ENCODE measurements at regions not wholly inside any gene's neighbourhood (a gene's known extent, or its start where the extent isn't known, plus 50 kb on each side); places are given as distances from the start of the nearest gene placed in this dataset.

DNA sequence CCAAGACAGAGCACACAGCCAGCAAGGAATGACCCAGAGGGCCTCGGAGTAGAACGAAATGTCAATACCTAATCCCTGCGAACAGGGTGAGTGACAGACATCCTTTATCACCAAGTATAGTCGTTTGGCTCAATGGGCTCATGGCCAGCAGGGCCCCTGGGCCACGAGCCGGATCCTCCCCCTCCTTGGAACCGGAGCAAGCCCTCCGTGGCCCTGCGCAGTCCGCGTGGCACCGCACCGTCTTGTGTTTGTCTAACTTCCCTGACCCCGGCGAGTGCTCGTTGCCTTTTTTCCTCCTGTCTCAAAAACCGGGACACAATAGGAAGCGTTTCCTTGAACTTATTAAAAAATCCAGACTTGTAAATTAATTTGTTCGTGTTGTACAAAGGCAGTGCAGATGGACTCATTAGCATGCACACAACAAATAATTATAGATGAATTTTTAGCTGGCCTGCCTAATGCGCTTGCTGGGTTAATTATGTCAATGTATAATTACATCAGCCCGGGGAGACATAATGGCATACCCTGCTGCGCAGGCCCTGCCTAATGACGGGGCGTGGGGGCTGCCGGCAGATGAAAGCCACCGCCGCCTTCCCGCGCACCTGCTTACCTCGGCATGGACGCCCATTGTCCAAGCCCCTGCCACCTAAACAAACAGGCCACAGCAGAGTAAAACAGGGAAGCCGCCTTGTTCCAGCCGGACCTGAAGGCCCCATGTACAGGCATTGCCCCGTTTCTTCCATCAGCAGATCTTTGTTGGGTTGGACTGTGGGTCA is 81.6 kb downstream of the PHETA1 start:
- ATAC-seq (no peak), DNase-seq (no peak)
- Mint-ChIP-seq H3K27ac (no peak overlapping the region), H3K27me3 (peaks cover 33% of the 10 kb centered on the region), H3K4me3 (no peak overlapping the region), H3K4me1 (no peaks in the 10 kb centered on the region), H3K36me3 (ENCODE audit: low read depth) (no peaks in the 10 kb centered on the region)
- no peaks in the 10 kb centered on the region for H3K9me3 ChIP-seq (ENCODE audit: control insufficient read depth, low read length, poor library complexity, severe bottlenecking)

- H3K4me1 Mint-ChIP-seq = no peaks in the 10 kb centered on the region
- ATAC-seq = no peak
These were observed 83.7 kb downstream of the PHETA1 start for GRCh38 chr12:111285200-111285599.

DNA sequence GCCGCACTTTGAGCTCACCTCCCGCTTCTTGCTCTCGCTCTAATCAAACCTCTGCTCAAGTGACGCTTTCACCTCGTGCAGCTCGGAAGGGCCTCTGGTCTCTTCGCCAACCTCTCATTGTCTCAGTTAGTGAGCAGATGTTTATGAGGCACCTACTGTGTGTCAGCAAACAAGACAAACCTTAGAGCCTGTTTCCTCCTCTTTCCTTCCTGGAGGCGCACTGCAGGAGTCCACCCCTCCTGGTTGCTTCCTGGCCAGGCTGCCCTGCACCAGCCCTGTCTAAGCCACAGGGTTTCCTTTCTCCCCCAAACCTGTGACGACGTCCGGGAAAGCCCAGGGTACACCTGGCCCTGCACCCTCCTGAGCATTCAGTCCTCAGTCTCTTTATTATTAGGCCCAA is 84.2 kb downstream of the PHETA1 start:
- ATAC-seq (no peak), DNase-seq (no peak)
- no peaks in the 10 kb centered on the region for H3K4me1 Mint-ChIP-seq
- H3K27me3 Mint-ChIP-seq = peaks cover 24% of the 10 kb centered on the region
- no peak overlapping the region for H3K27ac Mint-ChIP-seq
- H3K9me3 ChIP-seq (ENCODE audit: control insufficient read depth, low read length, poor library complexity, severe bottlenecking) = no peaks in the 10 kb centered on the region
- no peak overlapping the region for H3K4me3 Mint-ChIP-seq
- H3K36me3 Mint-ChIP-seq (ENCODE audit: low read depth) = no peaks in the 10 kb centered on the region

More at GRCh38 chr12:111285200-111285599, 83.7 kb downstream of the PHETA1 start:
- peaks cover 25% of the 10 kb centered on the region for H3K27me3 Mint-ChIP-seq
- no peak overlapping the region for H3K4me3 Mint-ChIP-seq
- H3K36me3 Mint-ChIP-seq (ENCODE audit: low read depth) = no peaks in the 10 kb centered on the region
- no peaks in the 10 kb centered on the region for H3K9me3 ChIP-seq (ENCODE audit: control insufficient read depth, low read length, poor library complexity, severe bottlenecking)
- DNase-seq = no peak
- H3K27ac Mint-ChIP-seq = no peak overlapping the region

- Mint-ChIP-seq H3K27me3 (peaks cover 27% of the 10 kb centered on the region), H3K27ac (no peak overlapping the region), H3K4me3 (no peak overlapping the region), H3K36me3 (ENCODE audit: low read depth) (no peaks in the 10 kb centered on the region), H3K4me1 (no peaks in the 10 kb centered on the region)
- DNase-seq = no peak
- no peak for ATAC-seq
- no peaks in the 10 kb centered on the region for H3K9me3 ChIP-seq (ENCODE audit: control insufficient read depth, low read length, poor library complexity, severe bottlenecking)
These were observed 84.9 kb downstream of the PHETA1 start for GRCh38 chr12:111283966-111284365.

DNA sequence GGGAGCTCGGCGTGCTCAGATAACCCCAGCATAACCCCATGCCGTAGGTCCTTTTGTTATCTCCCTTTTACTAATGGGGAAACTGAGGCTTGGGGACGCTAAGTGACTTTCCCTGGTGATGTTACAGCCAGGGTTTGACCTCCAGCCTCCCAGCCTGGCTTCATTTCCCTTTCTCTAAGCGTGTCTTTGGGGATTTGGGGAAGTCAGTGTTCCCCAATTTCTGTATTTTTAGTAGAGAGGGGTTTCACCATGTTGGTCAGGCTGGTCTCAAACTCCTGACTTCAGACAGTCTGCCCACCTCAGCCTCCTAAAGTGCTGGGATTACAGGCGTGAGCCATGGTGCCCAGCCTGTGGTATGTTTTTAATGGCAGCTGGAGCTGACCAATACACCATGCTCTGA is 85.4 kb downstream of the PHETA1 start:
- ATAC-seq = no peak
- DNase-seq = no peak
- no peaks in the 10 kb centered on the region for H3K4me1 Mint-ChIP-seq
- H3K4me3 Mint-ChIP-seq = no peak overlapping the region
- no peaks in the 10 kb centered on the region for H3K9me3 ChIP-seq (ENCODE audit: control insufficient read depth, low read length, poor library complexity, severe bottlenecking)
- peaks cover 31% of the 10 kb centered on the region for H3K27me3 Mint-ChIP-seq
- H3K36me3 Mint-ChIP-seq (ENCODE audit: low read depth) = no peaks in the 10 kb centered on the region
- H3K27ac Mint-ChIP-seq = no peak overlapping the region

GRCh38 chr12:111277570-111277969 is 91.3 kb downstream of the PHETA1 start:
- H3K9me3 ChIP-seq (ENCODE audit: control insufficient read depth, low read length, poor library complexity, severe bottlenecking) = no peaks in the 10 kb centered on the region
- ATAC-seq = no peak
- H3K36me3 Mint-ChIP-seq (ENCODE audit: low read depth) = no peaks in the 10 kb centered on the region
- no peaks in the 10 kb centered on the region for H3K4me1 Mint-ChIP-seq
- no peak for DNase-seq
- H3K27ac Mint-ChIP-seq = no peak overlapping the region
- no peak overlapping the region for H3K4me3 Mint-ChIP-seq
- peaks cover 22% of the 10 kb centered on the region for H3K27me3 Mint-ChIP-seq

GRCh38 chr12:111276146-111276545 is 92.7 kb downstream of the PHETA1 start:
- ATAC-seq = no peak
- H3K27me3 Mint-ChIP-seq = peaks cover 25% of the 10 kb centered on the region
- H3K9me3 ChIP-seq (ENCODE audit: control insufficient read depth, low read length, poor library complexity, severe bottlenecking) = no peaks in the 10 kb centered on the region

GRCh38 chr12:111275308-111275707 is 93.6 kb downstream of the PHETA1 start:
- no peaks in the 10 kb centered on the region for H3K9me3 ChIP-seq (ENCODE audit: control insufficient read depth, low read length, poor library complexity, severe bottlenecking)
- Mint-ChIP-seq H3K4me1 (no peaks in the 10 kb centered on the region), H3K4me3 (no peak overlapping the region), H3K36me3 (ENCODE audit: low read depth) (no peaks in the 10 kb centered on the region), H3K27ac (no peak overlapping the region), H3K27me3 (peaks cover 33% of the 10 kb centered on the region)
- DNase-seq (no peak), ATAC-seq (no peak)

More at GRCh38 chr12:111276146-111276545, 92.7 kb downstream of the PHETA1 start:
- Mint-ChIP-seq H3K36me3 (ENCODE audit: low read depth) (no peaks in the 10 kb centered on the region), H3K4me3 (no peak overlapping the region), H3K4me1 (no peaks in the 10 kb centered on the region), H3K27ac (no peak overlapping the region)
- DNase-seq = no peak

DNA sequence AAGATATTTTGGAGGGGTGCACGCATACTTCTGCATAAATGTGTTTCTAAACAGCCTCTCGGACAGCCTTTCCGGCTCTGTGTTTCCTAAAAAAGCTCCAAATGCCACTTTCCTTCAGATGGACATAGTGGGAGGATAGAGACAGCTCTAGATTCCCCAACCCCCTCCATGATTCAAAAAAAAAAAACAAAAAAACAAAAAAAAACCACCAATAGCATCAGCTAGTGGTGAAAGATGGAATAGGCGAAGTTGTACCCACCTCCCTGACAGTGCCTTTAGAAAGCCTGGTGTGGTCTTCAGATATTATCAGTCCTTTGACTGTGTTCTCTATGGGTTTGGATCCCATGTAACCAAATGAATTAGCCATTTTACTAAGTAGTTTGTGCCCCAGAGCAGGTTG is 94.1 kb downstream of the PHETA1 start:
- H3K27ac Mint-ChIP-seq = no peak overlapping the region
- no peaks in the 10 kb centered on the region for H3K9me3 ChIP-seq (ENCODE audit: control insufficient read depth, low read length, poor library complexity, severe bottlenecking)
- H3K36me3 Mint-ChIP-seq (ENCODE audit: low read depth) = no peaks in the 10 kb centered on the region
- DNase-seq (no peak), ATAC-seq (no peak)
- no peaks in the 10 kb centered on the region for H3K4me1 Mint-ChIP-seq
- no peak overlapping the region for H3K4me3 Mint-ChIP-seq
- peaks cover 38% of the 10 kb centered on the region for H3K27me3 Mint-ChIP-seq

DNA sequence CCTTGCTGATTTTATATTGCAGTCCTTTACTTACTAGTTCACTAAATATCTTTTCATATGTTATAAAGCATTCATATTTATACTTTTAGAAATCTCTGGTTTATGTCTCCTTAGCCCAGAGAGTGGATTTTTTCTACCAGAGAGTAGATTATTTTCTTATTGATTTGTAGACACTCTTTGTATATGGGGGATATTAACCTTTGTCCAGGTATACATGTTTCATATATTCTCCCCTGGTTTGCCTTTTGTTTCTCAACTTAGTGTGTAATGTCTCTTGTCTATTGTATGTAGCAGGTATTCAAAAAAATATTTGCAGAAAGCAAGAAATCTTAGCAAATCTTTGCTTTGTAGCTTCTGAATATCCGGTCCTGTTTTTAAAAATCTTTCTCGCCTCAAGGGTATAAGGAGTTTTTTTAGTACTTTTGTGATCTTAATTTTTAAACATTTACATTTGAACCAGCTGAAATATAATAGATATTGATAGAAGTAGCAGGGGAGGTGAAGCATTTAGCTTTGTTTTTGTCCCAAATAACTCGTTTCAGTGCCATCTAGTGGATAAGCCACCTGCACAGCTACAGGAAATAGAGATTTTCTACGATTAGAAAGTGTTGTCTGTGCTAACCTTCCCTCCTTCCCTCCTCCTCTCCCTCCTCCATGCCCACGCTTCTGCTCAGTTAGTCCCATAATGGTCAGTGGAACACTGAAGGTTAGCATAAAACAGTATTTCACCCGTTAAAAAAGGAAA is 97.0 kb downstream of the PHETA1 start:
- Mint-ChIP-seq H3K36me3 (ENCODE audit: low read depth) (no peaks in the 10 kb centered on the region), H3K27ac (no peak overlapping the region), H3K27me3 (peaks cover 26% of the 10 kb centered on the region), H3K4me3 (no peak overlapping the region), H3K4me1 (peaks cover 2% of the 10 kb centered on the region)
- DNase-seq = no peak
- no peak for ATAC-seq
- no peaks in the 10 kb centered on the region for H3K9me3 ChIP-seq (ENCODE audit: control insufficient read depth, low read length, poor library complexity, severe bottlenecking)

DNA sequence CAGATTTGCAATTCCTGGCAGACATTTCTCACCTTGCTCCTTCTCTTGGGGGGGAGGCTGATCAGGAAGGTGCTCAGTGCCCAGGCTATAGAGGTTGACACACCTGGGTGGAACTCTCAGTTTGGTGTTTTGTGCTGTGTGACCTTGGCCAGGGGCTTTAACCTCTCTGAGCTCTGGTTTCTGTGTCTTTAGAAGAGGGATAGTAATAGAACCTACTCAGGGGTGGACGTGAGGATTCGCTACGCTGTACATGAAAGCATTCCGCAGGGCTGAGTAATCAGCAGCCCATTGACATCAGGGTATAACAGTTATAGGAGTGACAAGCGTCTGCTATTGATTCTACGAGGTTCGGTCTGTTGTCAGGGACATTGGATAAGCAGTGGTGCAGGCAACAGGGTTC is 98.1 kb downstream of the PHETA1 start:
- H3K27ac Mint-ChIP-seq = no peak overlapping the region
- ATAC-seq (no peak), DNase-seq (no peak)
- no peaks in the 10 kb centered on the region for H3K36me3 Mint-ChIP-seq (ENCODE audit: low read depth)
- H3K4me1 Mint-ChIP-seq = peaks cover 2% of the 10 kb centered on the region
- H3K9me3 ChIP-seq (ENCODE audit: control insufficient read depth, low read length, poor library complexity, severe bottlenecking) = no peaks in the 10 kb centered on the region
- H3K4me3 Mint-ChIP-seq = no peak overlapping the region
- H3K27me3 Mint-ChIP-seq = peaks cover 26% of the 10 kb centered on the region

- H3K4me1 Mint-ChIP-seq = peaks cover 2% of the 10 kb centered on the region
- DNase-seq = no peak
- no peaks in the 10 kb centered on the region for H3K9me3 ChIP-seq (ENCODE audit: control insufficient read depth, low read length, poor library complexity, severe bottlenecking)
- no peak overlapping the region for H3K27ac Mint-ChIP-seq
- H3K36me3 Mint-ChIP-seq (ENCODE audit: low read depth) = no peaks in the 10 kb centered on the region
- H3K4me3 Mint-ChIP-seq = no peak overlapping the region
- ATAC-seq = no peak
- H3K27me3 Mint-ChIP-seq = peaks cover 26% of the 10 kb centered on the region
These were observed 98.7 kb downstream of the PHETA1 start for GRCh38 chr12:111270239-111270638.

- H3K4me3 Mint-ChIP-seq = no peak overlapping the region
- H3K27ac Mint-ChIP-seq = no peak overlapping the region
- ATAC-seq (no peak), DNase-seq (no peak)
- peaks cover 2% of the 10 kb centered on the region for H3K4me1 Mint-ChIP-seq
- H3K27me3 Mint-ChIP-seq = peaks cover 28% of the 10 kb centered on the region
- H3K9me3 ChIP-seq (ENCODE audit: control insufficient read depth, low read length, poor library complexity, severe bottlenecking) = no peaks in the 10 kb centered on the region
- no peaks in the 10 kb centered on the region for H3K36me3 Mint-ChIP-seq (ENCODE audit: low read depth)
These were observed 99.2 kb downstream of the PHETA1 start for GRCh38 chr12:111269718-111270117.

Measured in T-helper 17 cell (primary cell).